ENCODE measurements at regions not wholly inside any gene's neighbourhood (a gene's known extent, or its start where the extent isn't known, plus 50 kb on each side); places are given as distances from the start of the nearest gene placed in this dataset.

GRCh38 chr18:31232775-31233424, 70.2 kb upstream of the DSC1 start:
- TF ChIP-seq SMC3 (conservative IDR thresholded peaks at IDR 0.05; ENCODE audit: poor library complexity) = no peak
- TF ChIP-seq, protein P1, sequence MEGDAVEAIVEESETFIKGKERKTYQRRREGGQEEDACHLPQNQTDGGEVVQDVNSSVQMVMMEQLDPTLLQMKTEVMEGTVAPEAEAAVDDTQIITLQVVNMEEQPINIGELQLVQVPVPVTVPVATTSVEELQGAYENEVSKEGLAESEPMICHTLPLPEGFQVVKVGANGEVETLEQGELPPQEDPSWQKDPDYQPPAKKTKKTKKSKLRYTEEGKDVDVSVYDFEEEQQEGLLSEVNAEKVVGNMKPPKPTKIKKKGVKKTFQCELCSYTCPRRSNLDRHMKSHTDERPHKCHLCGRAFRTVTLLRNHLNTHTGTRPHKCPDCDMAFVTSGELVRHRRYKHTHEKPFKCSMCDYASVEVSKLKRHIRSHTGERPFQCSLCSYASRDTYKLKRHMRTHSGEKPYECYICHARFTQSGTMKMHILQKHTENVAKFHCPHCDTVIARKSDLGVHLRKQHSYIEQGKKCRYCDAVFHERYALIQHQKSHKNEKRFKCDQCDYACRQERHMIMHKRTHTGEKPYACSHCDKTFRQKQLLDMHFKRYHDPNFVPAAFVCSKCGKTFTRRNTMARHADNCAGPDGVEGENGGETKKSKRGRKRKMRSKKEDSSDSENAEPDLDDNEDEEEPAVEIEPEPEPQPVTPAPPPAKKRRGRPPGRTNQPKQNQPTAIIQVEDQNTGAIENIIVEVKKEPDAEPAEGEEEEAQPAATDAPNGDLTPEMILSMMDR (IDR thresholded peaks at IDR 0.05; ENCODE audit: poor library complexity, severe bottlenecking) = no peak
- TF ChIP-seq MXI1 (conservative IDR thresholded peaks at IDR 0.05; ENCODE audit: poor library complexity, severe bottlenecking) = no peak
- no peak for TF ChIP-seq EZH2 (IDR thresholded peaks at IDR 0.05; ENCODE audit: borderline replicate concordance, insufficient read depth, low read length, poor library complexity, severe bottlenecking)
- no peak for TF ChIP-seq RAD21 (conservative IDR thresholded peaks at IDR 0.05)
- TF ChIP-seq POLR2AphosphoS5 (IDR thresholded peaks at IDR 0.05) = no peak
